ENCODE measurements at regions not wholly inside any gene's neighbourhood (a gene's known extent, or its start where the extent isn't known, plus 50 kb on each side); places are given as distances from the start of the nearest gene placed in this dataset.

DNA sequence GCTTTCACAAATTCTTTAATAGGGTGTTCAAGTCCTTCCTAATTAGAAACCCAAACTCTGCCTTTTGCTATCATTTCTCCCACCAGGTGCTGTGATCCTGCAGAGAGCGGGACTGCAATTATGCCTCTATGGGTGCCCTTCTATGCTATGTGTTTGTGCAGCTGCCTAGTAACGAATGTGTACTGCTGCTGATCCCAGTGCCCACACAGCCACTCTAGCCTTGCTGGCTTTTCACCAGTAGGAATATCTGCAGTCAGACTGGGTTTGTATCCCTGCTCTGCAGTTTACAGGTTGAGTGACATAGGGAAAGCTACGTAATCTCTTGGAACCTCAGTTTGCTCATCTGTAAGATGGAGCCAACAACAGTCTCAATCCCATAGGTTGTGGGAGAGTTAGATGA, 179.6 kb upstream of the IRX3 start:
- TF ChIP-seq, protein P1, sequence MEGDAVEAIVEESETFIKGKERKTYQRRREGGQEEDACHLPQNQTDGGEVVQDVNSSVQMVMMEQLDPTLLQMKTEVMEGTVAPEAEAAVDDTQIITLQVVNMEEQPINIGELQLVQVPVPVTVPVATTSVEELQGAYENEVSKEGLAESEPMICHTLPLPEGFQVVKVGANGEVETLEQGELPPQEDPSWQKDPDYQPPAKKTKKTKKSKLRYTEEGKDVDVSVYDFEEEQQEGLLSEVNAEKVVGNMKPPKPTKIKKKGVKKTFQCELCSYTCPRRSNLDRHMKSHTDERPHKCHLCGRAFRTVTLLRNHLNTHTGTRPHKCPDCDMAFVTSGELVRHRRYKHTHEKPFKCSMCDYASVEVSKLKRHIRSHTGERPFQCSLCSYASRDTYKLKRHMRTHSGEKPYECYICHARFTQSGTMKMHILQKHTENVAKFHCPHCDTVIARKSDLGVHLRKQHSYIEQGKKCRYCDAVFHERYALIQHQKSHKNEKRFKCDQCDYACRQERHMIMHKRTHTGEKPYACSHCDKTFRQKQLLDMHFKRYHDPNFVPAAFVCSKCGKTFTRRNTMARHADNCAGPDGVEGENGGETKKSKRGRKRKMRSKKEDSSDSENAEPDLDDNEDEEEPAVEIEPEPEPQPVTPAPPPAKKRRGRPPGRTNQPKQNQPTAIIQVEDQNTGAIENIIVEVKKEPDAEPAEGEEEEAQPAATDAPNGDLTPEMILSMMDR (IDR thresholded peaks at IDR 0.05; ENCODE audit: low read depth, low read length) = no peak
- TF ChIP-seq POLR2A (IDR thresholded peaks at IDR 0.05; ENCODE audit: extremely low read depth, insufficient read length) = no peak
- TF ChIP-seq, protein P2, sequence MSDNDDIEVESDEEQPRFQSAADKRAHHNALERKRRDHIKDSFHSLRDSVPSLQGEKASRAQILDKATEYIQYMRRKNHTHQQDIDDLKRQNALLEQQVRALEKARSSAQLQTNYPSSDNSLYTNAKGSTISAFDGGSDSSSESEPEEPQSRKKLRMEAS (IDR thresholded peaks at IDR 0.05; ENCODE audit: low read depth, low read length) = no peak
